ENCODE measurements at regions not wholly inside any gene's neighbourhood (a gene's known extent, or its start where the extent isn't known, plus 50 kb on each side); places are given as distances from the start of the nearest gene placed in this dataset.
A peak's percentile ranks its signal among the peaks of the same experiment; 100 is the strongest.

DNA sequence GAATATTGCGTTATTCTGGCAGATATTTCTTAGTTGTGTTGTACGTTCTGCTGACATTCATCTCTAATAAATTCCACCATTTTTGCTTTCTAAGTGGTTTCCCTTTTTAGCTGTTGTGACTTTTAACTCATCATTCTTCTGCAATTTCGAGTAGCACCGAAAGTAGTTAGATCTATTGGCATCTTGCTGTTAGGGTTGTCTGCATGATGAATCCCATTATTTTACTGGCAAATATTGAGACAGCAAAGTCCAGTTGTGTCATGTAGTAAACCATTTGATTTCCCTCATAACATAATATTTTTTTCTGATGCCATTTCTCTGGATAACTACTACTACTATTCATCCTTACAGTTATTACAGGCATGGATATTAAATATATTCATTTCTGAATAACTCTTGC is 143.9 kb downstream of the SLITRK1 start:
- Histone ChIP-seq H3K27ac (no peak overlapping the region), H3K9me3 (no peaks in the 10 kb centered on the region), H3K4me1 (no peaks in the 10 kb centered on the region), H3K4me3 (no peak overlapping the region), H3K27me3 (no peaks in the 10 kb centered on the region), H3K36me3 (no peaks in the 10 kb centered on the region)
- no peak for ATAC-seq
- TF ChIP-seq, protein P1, sequence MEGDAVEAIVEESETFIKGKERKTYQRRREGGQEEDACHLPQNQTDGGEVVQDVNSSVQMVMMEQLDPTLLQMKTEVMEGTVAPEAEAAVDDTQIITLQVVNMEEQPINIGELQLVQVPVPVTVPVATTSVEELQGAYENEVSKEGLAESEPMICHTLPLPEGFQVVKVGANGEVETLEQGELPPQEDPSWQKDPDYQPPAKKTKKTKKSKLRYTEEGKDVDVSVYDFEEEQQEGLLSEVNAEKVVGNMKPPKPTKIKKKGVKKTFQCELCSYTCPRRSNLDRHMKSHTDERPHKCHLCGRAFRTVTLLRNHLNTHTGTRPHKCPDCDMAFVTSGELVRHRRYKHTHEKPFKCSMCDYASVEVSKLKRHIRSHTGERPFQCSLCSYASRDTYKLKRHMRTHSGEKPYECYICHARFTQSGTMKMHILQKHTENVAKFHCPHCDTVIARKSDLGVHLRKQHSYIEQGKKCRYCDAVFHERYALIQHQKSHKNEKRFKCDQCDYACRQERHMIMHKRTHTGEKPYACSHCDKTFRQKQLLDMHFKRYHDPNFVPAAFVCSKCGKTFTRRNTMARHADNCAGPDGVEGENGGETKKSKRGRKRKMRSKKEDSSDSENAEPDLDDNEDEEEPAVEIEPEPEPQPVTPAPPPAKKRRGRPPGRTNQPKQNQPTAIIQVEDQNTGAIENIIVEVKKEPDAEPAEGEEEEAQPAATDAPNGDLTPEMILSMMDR (IDR thresholded peaks at IDR 0.05): no peak
- FAIRE-seq: no peak
- DNase-seq: no peak
- intact Hi-C loops (cut with DNase I): no loop called here
- 89 to 92% methylated on average over 4 of the region's 4 CpGs for WGBS, 2 donors

DNA sequence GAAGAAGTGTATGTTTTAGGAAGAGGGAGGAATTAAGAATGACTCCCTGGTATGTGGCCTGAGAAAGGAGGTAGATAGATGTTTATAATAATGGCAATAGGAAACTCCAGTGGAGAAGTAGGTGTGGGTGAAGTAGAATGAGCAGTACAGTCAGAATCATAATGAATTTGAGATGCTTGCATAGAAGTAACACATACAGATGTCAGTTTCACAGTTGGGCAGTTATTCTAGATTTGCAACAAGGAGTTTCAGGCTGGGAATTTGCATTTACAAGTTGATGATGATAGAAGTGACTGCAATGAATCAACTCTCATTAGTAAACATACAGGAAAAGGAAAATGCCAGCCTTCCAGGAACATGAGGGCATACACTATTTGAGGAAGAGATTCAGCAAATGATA is 149.0 kb downstream of the SLITRK1 start:
- no peaks in the 10 kb centered on the region for H3K27me3 ChIP-seq
- H3K4me3 ChIP-seq: no peak overlapping the region
- no peaks in the 10 kb centered on the region for H3K9me3 ChIP-seq
- peak in 1 of 4 donors; percentile 28 for ATAC-seq
- no peak for DNase-seq
- H3K4me1 ChIP-seq: peaks cover 0 to 14% (median 0%) of the 10 kb centered on the region in 3 donors
- TF ChIP-seq, protein P1 (IDR thresholded peaks at IDR 0.05): no peak
- no peak overlapping the region for H3K27ac ChIP-seq
- FAIRE-seq: no peak
- H3K36me3 ChIP-seq: no peaks in the 10 kb centered on the region
- intact Hi-C loops (cut with DNase I): no loop called here

DNA sequence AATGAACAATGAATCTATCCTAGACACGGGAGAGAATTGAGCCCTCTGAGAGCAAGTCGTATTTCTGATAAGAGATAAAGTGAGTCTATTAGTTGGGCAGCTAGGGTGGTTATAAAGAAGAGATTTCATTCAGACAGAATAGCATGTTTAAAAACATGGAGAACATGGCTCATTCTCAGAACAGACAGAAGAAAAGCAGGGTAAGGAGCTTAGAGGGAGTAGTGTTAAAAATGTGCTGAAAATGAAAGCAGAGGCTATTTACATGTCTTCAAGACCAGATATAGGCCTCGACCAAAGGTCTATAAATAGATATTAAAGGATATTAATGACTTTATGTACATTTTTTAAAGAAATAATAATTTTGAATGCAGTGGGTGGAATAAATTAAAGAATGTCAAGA is 149.5 kb downstream of the SLITRK1 start:
- Histone ChIP-seq H3K27ac (no peak overlapping the region), H3K4me3 (no peak overlapping the region)

DNA sequence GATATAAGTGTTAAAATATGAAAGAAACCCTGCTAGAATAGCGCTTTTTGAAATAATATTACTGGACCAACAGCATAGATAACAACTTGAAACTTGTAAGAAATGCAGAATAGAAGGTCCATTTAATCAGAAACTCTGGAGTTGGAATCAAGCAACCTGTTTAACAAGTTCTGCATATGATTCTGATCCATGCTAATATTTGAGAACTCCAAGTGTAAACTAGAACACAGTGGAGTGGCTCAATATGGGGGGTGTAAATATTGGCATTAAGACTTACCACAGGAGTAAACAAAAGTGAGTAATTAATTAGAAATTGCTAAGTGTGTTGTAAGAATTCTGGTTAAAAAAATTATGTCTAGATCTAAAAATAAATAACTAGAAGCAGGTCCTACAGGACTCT is 151.2 kb downstream of the SLITRK1 start:
- no peak for DNase-seq

More for the DNA sequence above, 149.5 kb downstream of the SLITRK1 start:
- peaks cover 0 to 14% (median 0%) of the 10 kb centered on the region in 3 donors for H3K4me1 ChIP-seq
- H3K36me3 ChIP-seq: no peaks in the 10 kb centered on the region
- DNase-seq (no peak), FAIRE-seq (no peak), ATAC-seq (peak in 2 of 4 donors; percentile 26 to 47)
- no peaks in the 10 kb centered on the region for H3K9me3 ChIP-seq
- 26 to 27% methylated on average over 3 of the region's 3 CpGs for WGBS, 2 donors
- TF ChIP-seq, protein P1 (IDR thresholded peaks at IDR 0.05): no peak
- intact Hi-C loops (cut with DNase I): no loop called here
- no peaks in the 10 kb centered on the region for H3K27me3 ChIP-seq

DNA sequence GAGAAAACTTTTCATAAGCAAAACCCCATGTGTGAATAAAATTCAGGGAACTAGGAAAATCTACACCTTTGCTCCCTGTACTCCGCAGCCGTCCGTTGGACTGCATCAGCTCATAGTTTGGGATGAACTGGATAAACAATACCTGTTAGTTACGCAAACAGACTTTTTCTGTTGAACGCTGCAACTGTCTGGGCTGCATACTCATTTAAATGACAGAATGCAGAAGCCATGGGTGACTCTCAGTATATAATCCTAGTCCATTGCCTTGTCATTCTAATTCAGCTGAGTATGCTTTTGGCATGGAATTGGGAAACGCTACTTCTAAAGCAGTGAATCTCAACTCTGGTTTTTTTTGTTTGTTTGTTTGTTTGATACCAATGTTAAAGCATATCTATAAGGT is 151.6 kb downstream of the SLITRK1 start:
- TF ChIP-seq, protein P1 (IDR thresholded peaks at IDR 0.05): no peak
- intact Hi-C loops (cut with DNase I): no loop called here
- H3K27me3 ChIP-seq: no peaks in the 10 kb centered on the region
- H3K4me1 ChIP-seq: peaks cover 0 to 14% (median 0%) of the 10 kb centered on the region in 3 donors
- no peaks in the 10 kb centered on the region for H3K9me3 ChIP-seq
- H3K36me3 ChIP-seq: no peaks in the 10 kb centered on the region
- ATAC-seq (peak; percentile 51 to 68 (median 62)), DNase-seq (no peak), FAIRE-seq (no peak)
- H3K4me3 ChIP-seq: peak overlapping the region in 2 of 4 donors; percentile 5 to 8
- WGBS, 2 donors: 20 to 25% methylated on average over 6 of the region's 6 CpGs
- H3K27ac ChIP-seq: no peak overlapping the region

More for the DNA sequence above, 151.2 kb downstream of the SLITRK1 start:
- Histone ChIP-seq H3K9me3 (no peaks in the 10 kb centered on the region), H3K36me3 (no peaks in the 10 kb centered on the region), H3K27ac (no peak overlapping the region), H3K4me3 (peak overlapping the region in 1 of 4 donors; percentile 8), H3K27me3 (no peaks in the 10 kb centered on the region), H3K4me1 (peaks cover 0 to 14% (median 0%) of the 10 kb centered on the region in 3 donors)
- WGBS, 2 donors: 14 to 40% methylated on average over 1 of the region's 1 CpG
- intact Hi-C loops (cut with DNase I): no loop called here
- FAIRE-seq (no peak), ATAC-seq (peak; percentile 67 to 85 (median 76))
- TF ChIP-seq, protein P1 (IDR thresholded peaks at IDR 0.05): no peak

Data from pancreas (tissue), 10 donors.